GM12874 (cell line): ENCODE measurements at regions not wholly inside any gene's neighbourhood (a gene's known extent, or its start where the extent isn't known, plus 50 kb on each side); places are given as distances from the start of the nearest gene placed in this dataset.

Source experiments
- CTCF ChIP-seq: IDR thresholded peaks from 2 replicates; pipeline ENCODE4 v1.5.1; 2011; ENCODE audit warnings: low read depth, mild to moderate bottlenecking, control low read depth, low read length, moderate library complexity; ENCODE audit not compliant: insufficient read depth

DNA sequence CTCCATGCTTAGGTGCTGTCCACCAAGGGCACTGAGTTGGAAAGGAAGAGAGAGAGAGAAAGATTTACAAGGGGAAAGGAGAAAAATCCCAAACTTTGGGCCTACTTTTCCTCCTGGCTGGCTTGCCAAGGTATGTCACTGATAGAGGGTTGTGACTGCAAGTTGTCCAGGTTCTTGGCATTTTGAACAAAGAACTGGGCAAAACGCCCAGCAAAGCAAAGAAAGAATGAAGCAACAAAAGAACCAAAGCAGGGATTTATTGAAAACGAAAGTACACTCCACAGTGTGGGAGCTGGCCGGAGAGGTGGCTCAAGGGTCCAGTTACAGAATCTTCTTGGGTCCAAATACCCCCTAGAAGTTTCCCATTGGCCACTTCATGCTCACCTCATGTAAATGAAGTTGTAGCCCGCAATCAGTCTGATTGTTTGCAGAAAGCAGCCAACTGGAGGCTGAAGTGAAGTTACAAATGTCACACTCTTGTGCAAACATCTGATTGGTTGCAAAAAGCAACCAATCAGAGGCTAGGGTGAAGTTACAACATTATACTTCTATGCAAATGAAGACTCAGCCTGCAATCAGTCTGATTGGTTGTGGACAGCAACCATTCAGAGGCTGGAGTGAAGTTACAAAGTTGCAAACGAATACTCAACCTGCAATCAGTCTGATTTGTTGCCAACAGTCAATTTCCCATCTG is 263.5 kb downstream of the YTHDC2 start:
- TF ChIP-seq CTCF, result no peak

DNA sequence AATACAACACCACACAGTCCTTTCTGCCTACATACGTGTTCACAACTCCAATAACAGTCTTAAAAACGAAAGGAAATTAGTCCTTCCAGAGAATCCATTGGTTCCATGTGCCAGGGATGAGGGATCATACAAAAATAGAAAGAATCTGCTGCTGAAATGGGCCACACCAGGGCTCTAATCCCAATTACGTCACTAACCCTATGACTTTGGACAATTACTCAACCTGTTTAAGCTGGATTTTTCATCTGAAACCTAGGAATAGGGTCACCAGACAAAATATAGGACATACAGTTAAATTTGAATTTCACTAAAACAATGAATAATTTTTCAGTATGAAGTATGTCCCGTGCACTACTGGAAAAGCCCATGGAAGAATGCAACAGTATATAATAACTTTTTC is 264.7 kb downstream of the YTHDC2 start:
- no peak for TF ChIP-seq CTCF

GRCh38 chr5:113788141-113788655 is 274.7 kb downstream of the YTHDC2 start:
- TF ChIP-seq CTCF, result no peak

DNA sequence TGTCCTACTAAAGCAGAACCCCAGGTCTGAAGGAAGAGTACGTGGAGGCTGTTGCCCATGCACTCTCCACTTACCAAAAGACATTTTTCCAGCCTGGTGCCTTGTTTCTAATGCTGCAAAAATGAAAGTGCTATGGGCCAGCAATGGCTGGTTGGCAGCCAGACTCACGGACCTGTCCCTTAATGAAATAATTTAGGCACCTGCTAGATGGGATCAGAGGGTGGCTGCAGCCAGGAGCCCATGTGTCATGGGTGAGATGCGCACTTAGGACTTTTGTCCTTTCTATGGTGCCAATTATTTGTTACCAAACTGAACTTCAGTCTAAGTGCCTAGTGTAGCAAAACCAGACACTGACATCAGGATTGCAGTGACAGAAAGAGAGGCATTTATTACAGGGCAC is 276.3 kb downstream of the YTHDC2 start:
- no peak for TF ChIP-seq CTCF

DNA sequence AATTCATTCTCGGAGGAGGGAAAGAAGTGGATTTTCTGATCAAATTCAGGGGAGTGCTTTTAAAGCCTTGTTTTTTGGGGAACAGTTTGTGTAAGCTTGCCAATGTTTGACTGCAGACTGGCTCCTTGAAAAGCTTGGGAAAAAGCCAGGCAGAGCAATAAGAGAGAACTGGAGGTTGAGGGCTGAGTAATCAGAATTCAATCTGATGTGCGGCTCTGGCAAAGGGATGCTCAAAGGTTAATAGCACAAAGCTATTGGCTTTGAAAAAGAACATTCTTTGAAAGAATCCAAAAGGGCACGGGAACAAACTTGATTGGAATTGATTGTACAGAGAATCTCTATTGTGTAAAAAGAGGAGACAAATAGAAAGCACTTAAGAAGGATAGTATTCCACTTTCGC is 279.3 kb downstream of the YTHDC2 start:
- no peak for TF ChIP-seq CTCF

- TF ChIP-seq CTCF, result no peak
Measured at GRCh38 chr5:113794981-113795380, 281.5 kb downstream of the YTHDC2 start.

DNA sequence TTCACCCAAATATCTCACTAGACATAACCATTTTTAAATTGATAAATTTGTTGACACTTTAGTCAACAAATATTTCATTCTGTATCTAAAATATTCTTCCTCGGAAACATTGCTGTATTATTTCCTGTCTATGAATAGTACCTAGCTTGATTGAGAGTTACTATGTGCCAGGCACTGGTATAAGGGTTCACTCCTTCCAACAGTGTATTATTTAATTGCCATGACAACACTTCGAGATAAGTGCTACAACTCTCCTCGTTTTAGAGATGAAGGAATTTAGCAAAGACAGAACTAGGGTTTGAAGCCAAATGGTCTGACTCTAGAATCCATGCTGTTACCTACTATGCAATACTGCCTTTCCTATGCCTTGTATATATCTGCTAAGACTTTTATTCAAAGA is 287.2 kb downstream of the YTHDC2 start:
- TF ChIP-seq CTCF, result no peak

- no peak for TF ChIP-seq CTCF
Measured at GRCh38 chr5:113804264-113804663, 290.8 kb downstream of the YTHDC2 start.
